HG03025 (cell line): ENCODE measurements at regions not wholly inside any gene's neighbourhood (a gene's known extent, or its start where the extent isn't known, plus 50 kb on each side); places are given as distances from the start of the nearest gene placed in this dataset.
"Not testable (repeated sequence)": the region's sequence is repeated elsewhere in the genome, so short reads cannot be mapped to it uniquely, and the experiment has no call there.

Source experiments
- ATAC-seq: cut with Tn5 transposase; IDR thresholded peaks from one replicate; pipeline ENCODE4 v1.9.1; 2021; ENCODE audit warnings: mild to moderate bottlenecking, moderate library complexity; ENCODE audit not compliant: unreplicated experiment, low FRiP score

DNA sequence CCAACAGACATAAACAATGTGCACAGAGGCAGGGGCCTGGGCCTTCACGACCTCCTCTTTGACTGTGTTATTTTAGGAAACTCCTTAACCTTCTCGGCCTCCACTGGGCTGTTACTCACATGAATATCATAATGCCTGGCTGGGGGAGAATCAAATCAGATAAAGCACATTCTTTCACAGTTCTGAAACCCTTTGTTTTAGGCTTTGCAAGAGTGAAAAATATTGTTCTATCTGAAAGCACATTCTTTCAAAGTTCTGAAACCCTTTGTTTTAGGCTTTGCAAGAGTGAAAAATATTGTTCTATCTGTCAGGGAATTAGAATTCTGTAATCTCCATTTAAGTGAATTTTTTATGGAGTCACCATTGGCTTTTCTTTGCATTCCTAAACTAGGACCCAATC lies 50.7 kb upstream of the SYNDIG1 start:
- ATAC-seq: no peak

GRCh38 chr20:24417485-24417884 lies 51.9 kb upstream of the SYNDIG1 start:
- ATAC-seq: no peak

DNA sequence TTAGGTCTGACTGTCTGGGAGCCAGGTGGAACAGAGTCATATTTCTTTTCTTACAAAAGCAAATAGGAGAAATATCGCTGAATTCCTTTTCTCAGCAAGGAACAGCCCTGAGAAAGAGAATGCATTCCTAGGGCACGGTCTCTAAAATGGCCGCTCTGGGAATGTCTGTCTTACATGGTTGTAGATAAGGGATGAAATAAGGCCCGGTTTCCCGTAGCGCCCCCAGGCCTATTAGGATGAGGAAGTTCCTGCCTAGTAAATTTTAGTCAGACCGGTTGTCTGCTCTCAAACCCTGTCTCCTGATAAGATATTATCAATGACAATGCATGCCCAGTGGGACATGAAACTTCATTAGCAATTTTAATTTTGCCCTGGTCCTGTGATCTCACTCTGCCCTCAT lies 54.0 kb upstream of the SYNDIG1 start:
- not testable (repeated sequence) for ATAC-seq

- no peak for ATAC-seq
These were observed 57.6 kb upstream of the SYNDIG1 start for GRCh38 chr20:24411834-24412216.

DNA sequence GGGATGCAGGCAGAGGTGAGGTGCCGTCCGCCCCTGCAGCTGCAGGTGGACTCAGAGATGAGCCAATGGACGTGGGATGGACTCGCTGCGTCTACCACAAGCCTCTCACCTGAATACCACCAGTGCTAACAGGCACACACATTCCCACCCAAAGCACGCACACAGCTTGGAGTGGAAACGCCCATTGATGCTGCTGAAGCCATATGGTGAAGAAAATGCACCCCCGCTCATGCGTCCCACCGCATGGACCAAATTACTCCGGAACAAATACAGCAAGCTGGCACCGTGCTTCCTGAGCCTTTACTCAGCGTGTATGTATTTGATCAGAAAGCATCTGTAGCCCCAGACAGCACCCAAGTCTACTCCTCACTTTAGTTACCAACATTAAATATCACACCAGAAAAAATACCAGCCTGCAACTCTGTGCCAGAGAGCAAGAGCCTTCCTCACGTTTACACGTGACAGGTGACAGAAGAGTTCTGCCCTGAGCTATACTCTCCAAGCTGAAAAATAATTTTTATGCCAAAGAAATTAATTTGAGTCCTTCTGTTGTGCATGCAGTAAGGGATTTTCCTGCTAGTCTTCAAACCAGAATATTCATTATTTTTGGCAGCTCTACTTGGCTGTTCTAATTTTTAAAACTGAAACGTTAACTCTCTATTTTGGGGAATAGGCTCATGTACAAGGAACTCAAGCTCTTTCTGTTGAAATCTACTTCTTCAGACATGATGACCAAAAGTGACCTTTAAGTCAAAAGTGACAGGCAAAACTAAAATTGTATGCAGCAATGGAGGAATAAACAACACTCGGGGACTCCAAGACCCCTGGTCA lies 58.2 kb upstream of the SYNDIG1 start:
- no peak for ATAC-seq

- no peak for ATAC-seq
These were observed 62.3 kb upstream of the SYNDIG1 start for GRCh38 chr20:24407151-24407550.

- ATAC-seq: no peak
These were observed 62.7 kb upstream of the SYNDIG1 start for GRCh38 chr20:24406750-24407149.

- ATAC-seq: no peak
These were observed 63.2 kb upstream of the SYNDIG1 start for GRCh38 chr20:24406251-24406650.

DNA sequence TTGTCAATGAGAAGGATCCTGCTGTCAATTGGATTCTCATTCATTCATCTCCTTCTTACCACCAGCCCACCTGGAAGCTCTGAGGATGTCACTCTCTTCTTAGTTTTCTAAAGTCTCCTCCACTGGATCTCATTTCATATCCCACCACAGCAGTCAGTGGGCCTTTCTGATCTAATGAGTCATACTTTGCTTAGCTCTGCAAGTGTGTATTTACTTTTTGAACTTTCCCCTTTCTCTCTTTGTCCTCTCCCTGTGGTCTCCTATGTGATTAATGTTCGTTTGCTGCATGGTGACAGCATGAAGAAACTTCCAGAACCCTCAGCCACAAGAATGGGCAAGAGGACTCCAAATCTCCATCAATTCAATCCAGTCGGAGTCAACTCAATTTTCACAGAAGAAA lies 63.6 kb upstream of the SYNDIG1 start:
- no peak for ATAC-seq

- ATAC-seq: no peak
These were observed 66.0 kb upstream of the SYNDIG1 start for GRCh38 chr20:24403406-24403805.

DNA sequence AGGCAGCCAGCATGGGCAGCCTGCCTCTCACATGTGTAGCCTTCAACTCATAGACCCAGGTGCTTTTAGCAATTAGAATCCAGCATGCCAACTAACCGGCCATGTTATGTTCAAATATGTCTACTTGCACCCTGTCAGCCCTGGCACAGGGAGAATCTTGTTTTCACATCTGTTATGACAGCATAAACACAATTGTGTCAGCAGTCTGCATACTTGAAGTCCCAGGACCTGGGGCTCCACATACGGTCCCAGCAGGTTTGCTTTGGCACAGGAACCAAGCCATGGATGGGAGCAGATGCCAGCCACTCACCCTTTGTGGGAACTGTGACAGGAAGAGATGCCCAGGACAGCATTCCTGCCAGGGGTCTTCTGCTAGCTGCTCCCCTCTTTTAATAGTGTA lies 67.2 kb upstream of the SYNDIG1 start:
- ATAC-seq: no peak

- ATAC-seq: no peak
These were observed 74.3 kb upstream of the SYNDIG1 start for GRCh38 chr20:24395151-24395550.

DNA sequence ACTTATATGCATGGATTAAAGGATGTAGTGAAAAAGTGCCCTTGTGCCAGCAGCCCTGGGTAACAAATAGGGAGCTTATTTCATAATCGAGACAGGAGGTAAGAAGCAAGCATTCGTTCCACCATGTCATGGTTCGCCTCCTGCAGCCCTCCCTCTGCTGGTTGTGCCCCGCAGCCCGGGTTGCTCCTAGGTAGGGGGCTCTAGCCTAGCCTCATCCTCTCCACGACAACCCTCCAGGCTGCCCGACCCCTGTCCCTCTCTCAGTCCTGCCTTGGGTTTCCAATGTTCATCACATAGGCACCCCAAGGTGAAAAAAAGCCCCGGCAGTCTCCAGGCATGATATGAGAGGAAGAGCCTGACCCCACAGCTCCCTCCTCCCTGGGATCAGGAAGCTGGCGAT lies 75.5 kb upstream of the SYNDIG1 start:
- ATAC-seq: no peak

- no peak for ATAC-seq
These were observed 76.8 kb upstream of the SYNDIG1 start for GRCh38 chr20:24392612-24393011.

DNA sequence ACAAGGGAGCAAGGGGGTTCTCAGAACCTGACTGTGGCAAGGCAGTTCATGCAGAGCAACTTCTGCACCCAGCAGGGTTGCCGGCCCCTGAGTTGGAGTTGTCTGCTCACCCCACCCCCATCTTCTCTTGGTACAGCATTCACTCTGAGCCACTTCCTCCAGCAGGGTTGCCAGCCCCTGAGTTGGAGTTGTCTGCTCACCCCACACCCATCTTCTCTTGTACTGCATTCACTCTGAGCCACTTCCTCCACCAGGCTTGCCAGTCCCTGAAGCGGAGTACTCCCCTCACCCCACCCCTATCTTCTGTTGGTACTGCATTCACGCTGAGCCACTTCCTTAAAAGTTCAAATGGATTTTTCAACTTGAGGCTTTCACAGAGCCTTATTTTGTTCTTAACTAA lies 79.7 kb upstream of the SYNDIG1 start:
- ATAC-seq: no peak

DNA sequence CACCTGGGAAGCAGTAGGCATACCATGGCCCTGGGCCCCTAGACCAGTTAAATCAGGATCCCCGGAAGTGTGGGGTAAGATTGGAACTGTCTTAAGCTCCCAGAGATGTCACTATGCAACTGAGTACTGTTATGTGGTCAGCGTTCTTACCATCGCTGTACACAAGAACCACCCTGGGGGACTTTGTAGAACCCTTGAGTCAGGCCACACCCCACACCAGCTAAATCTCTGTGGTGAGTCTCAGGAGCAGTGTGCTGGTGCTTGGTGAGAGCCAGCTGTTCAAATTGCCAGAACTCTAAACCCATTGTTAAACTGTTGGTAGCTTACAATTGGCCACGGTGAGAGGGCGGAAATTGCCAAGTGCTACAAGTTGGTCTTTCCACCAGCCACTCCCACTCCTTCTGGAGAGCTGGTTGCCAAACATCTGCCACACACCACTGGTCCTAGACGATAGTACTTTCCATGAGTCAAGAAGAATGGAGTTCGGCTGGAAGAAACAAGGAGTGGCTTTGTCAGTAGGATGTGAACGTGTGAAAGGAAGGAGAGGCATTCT lies 80.5 kb upstream of the SYNDIG1 start:
- ATAC-seq: no peak

DNA sequence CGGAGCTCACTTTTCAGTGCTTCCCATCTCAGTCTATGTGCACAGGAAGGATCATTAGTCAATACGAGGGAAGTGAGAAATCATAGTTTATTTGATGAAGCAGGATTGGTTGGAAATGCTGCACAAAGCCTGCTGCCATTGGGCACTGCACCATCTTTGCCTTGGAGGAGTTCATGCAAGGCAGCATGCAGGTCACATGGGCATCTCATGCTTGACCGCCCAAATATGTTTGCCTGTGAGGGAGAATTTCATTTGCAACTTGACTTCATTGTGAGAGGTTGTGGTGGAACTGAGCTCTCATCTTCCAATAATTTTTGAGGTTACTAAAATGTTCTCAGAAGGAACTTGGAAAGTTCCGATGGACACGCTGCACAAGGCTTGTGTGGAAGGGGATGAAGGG lies 83.9 kb upstream of the SYNDIG1 start:
- ATAC-seq: no peak

- ATAC-seq: no peak
These were observed 84.6 kb upstream of the SYNDIG1 start for GRCh38 chr20:24384865-24385264.

DNA sequence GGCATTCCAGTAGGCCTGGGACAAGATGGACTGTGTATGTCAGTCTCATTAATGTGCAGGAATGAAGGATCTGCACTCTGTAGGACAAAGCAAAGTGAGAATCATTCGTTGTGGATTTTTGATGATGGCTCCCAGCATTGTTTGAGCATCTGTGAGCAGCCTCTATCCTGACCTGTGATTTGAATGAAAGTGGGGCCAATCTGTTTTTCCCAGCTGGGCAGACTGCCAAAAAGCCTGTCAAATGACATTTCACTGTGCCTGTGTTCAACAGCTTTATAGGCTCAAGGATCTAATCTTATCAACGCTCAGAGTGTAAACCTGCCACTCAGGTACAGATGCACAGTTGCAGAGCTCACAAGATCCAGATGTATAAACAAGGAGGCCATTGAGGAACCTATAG lies 86.7 kb upstream of the SYNDIG1 start:
- no peak for ATAC-seq

- ATAC-seq: no peak
These were observed 87.1 kb upstream of the SYNDIG1 start for GRCh38 chr20:24382331-24382730.

DNA sequence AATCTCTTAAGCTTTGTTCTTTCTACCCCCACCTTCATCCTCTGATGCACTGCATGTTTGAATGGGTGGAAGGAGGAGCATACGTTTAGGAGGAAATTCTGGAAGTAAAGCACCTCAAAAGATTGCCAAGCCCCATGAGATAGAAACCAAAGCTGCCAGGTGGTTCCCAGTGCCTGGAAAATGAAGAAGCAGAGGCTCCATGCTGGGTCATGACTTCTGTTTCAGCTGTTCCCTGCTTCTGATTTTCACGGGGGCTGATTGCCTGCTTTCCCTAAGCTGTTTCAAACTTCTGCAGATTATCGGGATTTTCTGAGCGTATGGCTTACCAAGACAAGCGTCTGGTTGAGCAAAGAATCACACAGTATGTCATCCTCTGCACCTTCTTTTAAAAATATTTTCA lies 87.5 kb upstream of the SYNDIG1 start:
- no peak for ATAC-seq

DNA sequence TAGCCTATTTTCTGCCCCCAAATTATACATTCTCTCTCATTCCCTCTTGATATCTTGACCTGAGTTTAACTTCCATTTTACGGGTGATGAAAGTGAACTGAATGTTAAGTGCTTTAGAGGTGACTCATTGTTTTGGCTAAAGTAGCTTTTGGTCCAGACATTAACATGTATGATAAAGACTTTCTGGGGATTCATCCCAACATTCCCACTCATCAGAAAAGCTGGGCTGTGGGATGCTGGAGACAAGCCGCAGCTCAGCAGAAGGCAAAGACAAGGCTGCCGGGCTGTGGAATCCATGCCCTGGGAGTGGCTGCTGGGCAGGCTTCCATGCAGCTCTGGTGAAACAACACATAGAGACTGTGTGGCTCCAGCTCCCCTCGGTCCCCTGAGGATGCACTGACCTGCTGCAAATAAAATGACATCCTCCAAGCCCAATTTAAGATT lies 89.9 kb upstream of the SYNDIG1 start:
- no peak for ATAC-seq
